WERI-Rb-1 (cell line): ENCODE measurements at regions not wholly inside any gene's neighbourhood (a gene's known extent, or its start where the extent isn't known, plus 50 kb on each side); places are given as distances from the start of the nearest gene placed in this dataset.

ENCODE experiments used
- DNase-seq: peaks from one replicate; pipeline ENCODE4 v3.0.0-alpha.2; 2020
- H3K27ac ChIP-seq: fragments of 250-450 bp; sonication (Bioruptor Pico); 2 replicates; pipeline ENCODE4 v1.5.1; 2020; ENCODE audit warnings: mild to moderate bottlenecking, moderate library complexity
- H3K27me3 ChIP-seq: fragments of 250-450 bp; sonication (Bioruptor Pico); 2 replicates; pipeline ENCODE4 v1.5.1; 2021; ENCODE audit warnings: mild to moderate bottlenecking, low read depth, moderate library complexity; ENCODE audit not compliant: insufficient read depth, severe bottlenecking
- H3K36me3 ChIP-seq: fragments of 250-450 bp; sonication (Bioruptor Pico); 2 replicates; pipeline ENCODE4 v1.5.1; 2020; ENCODE audit warnings: mild to moderate bottlenecking, moderate library complexity
- H3K4me3 ChIP-seq: 2 replicates; pipeline ENCODE4 v1.5.1; 2011; ENCODE audit warnings: low read depth, mild to moderate bottlenecking, control low read depth, low read length
- H3K9me3 ChIP-seq: fragments of 250-450 bp; sonication (Bioruptor Pico); 2 replicates; pipeline ENCODE4 v1.5.1; 2021; ENCODE audit warnings: mild to moderate bottlenecking, moderate library complexity; ENCODE audit not compliant: severe bottlenecking
- CTCF ChIP-seq: IDR thresholded peaks from 2 replicates; pipeline ENCODE4 v1.5.1; 2011; ENCODE audit warnings: low read depth, mild to moderate bottlenecking, control low read depth, inconsistent platforms, low read length

- DNase-seq, result no peak
- H3K27me3 ChIP-seq, result peaks cover 33% of the 10 kb centered on the region
- no peak overlapping the region for H3K4me3 ChIP-seq
- H3K27ac ChIP-seq, result no peak overlapping the region
- no peaks in the 10 kb centered on the region for H3K36me3 ChIP-seq
- H3K9me3 ChIP-seq, result no peaks in the 10 kb centered on the region
- no peak for TF ChIP-seq CTCF
These were observed 265.1 kb downstream of the ALG10 start for GRCh38 chr12:34287437-34287836.

GRCh38 chr12:34287986-34288962, 266.0 kb downstream of the ALG10 start:
- Histone ChIP-seq H3K4me3 (no peak overlapping the region), H3K27me3 (peaks cover 41% of the 10 kb centered on the region), H3K36me3 (no peaks in the 10 kb centered on the region), H3K27ac (no peak overlapping the region), H3K9me3 (no peaks in the 10 kb centered on the region)
- no peak for TF ChIP-seq CTCF
- no peak for DNase-seq

GRCh38 chr12:34288963-34289345, 266.7 kb downstream of the ALG10 start:
- no peak overlapping the region for H3K4me3 ChIP-seq
- H3K27ac ChIP-seq, result no peak overlapping the region
- H3K27me3 ChIP-seq, result peaks cover 48% of the 10 kb centered on the region
- no peaks in the 10 kb centered on the region for H3K36me3 ChIP-seq
- TF ChIP-seq CTCF, result no peak
- no peaks in the 10 kb centered on the region for H3K9me3 ChIP-seq
- no peak for DNase-seq

GRCh38 chr12:34289431-34290380, 267.4 kb downstream of the ALG10 start:
- no peak for DNase-seq
- Histone ChIP-seq H3K27ac (no peak overlapping the region), H3K9me3 (no peaks in the 10 kb centered on the region), H3K4me3 (no peak overlapping the region), H3K27me3 (peaks cover 56% of the 10 kb centered on the region), H3K36me3 (no peaks in the 10 kb centered on the region)
- no peak for TF ChIP-seq CTCF

- Histone ChIP-seq H3K36me3 (no peaks in the 10 kb centered on the region), H3K4me3 (no peak overlapping the region), H3K27ac (no peak overlapping the region), H3K9me3 (no peaks in the 10 kb centered on the region), H3K27me3 (peaks cover 64% of the 10 kb centered on the region)
- DNase-seq, result no peak
- no peak for TF ChIP-seq CTCF
These were observed 268.2 kb downstream of the ALG10 start for GRCh38 chr12:34290381-34290995.
